ENCODE measurements at regions not wholly inside any gene's neighbourhood (a gene's known extent, or its start where the extent isn't known, plus 50 kb on each side); places are given as distances from the start of the nearest gene placed in this dataset.

GRCh38 chr5:51843893-51844292, 460.6 kb downstream of the ISL1 start:
- no peak overlapping the region for H3K27ac ChIP-seq (ENCODE audit: low read depth in 2 of 2, low read length in 2 of 2)
- H3K27me3 ChIP-seq (ENCODE audit: control insufficient read depth, insufficient read depth, low read length): no peaks in the 10 kb centered on the region
- no peaks in the 10 kb centered on the region for H3K36me3 ChIP-seq (ENCODE audit: control insufficient read depth in 2 of 3, insufficient read depth in 3 of 3, low read length in 3 of 3)
- H3K4me3 ChIP-seq (ENCODE audit: low read length in 3 of 3): no peak overlapping the region
- no peaks in the 10 kb centered on the region for H3K4me1 ChIP-seq (ENCODE audit: control insufficient read depth in 2 of 3, insufficient read depth in 2 of 3, low read depth in 1 of 3, low read length in 3 of 3)
- DNase-seq (no peak), FAIRE-seq (no peak)
- H3K9me3 ChIP-seq (ENCODE audit: control insufficient read depth in 2 of 3, insufficient read depth in 1 of 3, low read length in 3 of 3): no peaks in the 10 kb centered on the region
- intact Hi-C loops (cut with DNase I): no loop called here
- no peak overlapping the region for H3K9ac ChIP-seq (ENCODE audit: low read length in 3 of 3)
- TF ChIP-seq, protein P1, sequence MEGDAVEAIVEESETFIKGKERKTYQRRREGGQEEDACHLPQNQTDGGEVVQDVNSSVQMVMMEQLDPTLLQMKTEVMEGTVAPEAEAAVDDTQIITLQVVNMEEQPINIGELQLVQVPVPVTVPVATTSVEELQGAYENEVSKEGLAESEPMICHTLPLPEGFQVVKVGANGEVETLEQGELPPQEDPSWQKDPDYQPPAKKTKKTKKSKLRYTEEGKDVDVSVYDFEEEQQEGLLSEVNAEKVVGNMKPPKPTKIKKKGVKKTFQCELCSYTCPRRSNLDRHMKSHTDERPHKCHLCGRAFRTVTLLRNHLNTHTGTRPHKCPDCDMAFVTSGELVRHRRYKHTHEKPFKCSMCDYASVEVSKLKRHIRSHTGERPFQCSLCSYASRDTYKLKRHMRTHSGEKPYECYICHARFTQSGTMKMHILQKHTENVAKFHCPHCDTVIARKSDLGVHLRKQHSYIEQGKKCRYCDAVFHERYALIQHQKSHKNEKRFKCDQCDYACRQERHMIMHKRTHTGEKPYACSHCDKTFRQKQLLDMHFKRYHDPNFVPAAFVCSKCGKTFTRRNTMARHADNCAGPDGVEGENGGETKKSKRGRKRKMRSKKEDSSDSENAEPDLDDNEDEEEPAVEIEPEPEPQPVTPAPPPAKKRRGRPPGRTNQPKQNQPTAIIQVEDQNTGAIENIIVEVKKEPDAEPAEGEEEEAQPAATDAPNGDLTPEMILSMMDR (IDR thresholded peaks at IDR 0.05; ENCODE audit: borderline replicate concordance, extremely low read depth, insufficient read depth): no peak

DNA sequence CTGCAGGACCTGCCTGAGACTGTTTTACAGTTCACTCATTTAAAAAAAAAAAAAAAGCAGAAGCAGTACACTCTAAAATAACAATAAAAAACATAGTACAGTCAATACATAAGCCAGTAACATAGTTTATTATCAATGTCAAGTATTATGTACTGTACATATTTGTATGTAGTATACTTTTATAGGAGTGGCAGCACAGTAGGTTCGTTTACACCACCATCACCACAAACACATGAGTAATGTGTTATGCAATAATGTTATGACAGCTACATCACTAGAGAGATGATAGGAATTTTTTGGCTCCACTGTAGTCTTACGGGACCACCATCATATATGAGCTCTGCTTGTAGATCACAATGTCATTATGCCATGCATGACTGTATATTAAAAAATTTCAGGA, 462.8 kb downstream of the ISL1 start:
- TF ChIP-seq, protein P1 (IDR thresholded peaks at IDR 0.05; ENCODE audit: borderline replicate concordance, extremely low read depth, insufficient read depth): no peak
- Histone ChIP-seq H3K4me3 (ENCODE audit: low read length in 3 of 3) (no peak overlapping the region), H3K9me3 (ENCODE audit: control insufficient read depth in 2 of 3, insufficient read depth in 1 of 3, low read length in 3 of 3) (no peaks in the 10 kb centered on the region), H3K27ac (ENCODE audit: low read depth in 2 of 2, low read length in 2 of 2) (no peak overlapping the region), H3K36me3 (ENCODE audit: control insufficient read depth in 2 of 3, insufficient read depth in 3 of 3, low read length in 3 of 3) (no peaks in the 10 kb centered on the region), H3K27me3 (ENCODE audit: control insufficient read depth, insufficient read depth, low read length) (no peaks in the 10 kb centered on the region), H3K4me1 (ENCODE audit: control insufficient read depth in 2 of 3, insufficient read depth in 2 of 3, low read depth in 1 of 3, low read length in 3 of 3) (no peaks in the 10 kb centered on the region), H3K9ac (ENCODE audit: low read length in 3 of 3) (no peak overlapping the region)
- FAIRE-seq (no peak), DNase-seq (no peak)
- intact Hi-C loops (cut with DNase I): no loop called here

GRCh38 chr5:51859624-51860023, 476.4 kb downstream of the ISL1 start:
- Histone ChIP-seq H3K4me3 (ENCODE audit: low read length in 3 of 3) (no peak overlapping the region), H3K4me1 (ENCODE audit: control insufficient read depth in 2 of 3, insufficient read depth in 2 of 3, low read depth in 1 of 3, low read length in 3 of 3) (no peaks in the 10 kb centered on the region), H3K36me3 (ENCODE audit: control insufficient read depth in 2 of 3, insufficient read depth in 3 of 3, low read length in 3 of 3) (no peaks in the 10 kb centered on the region), H3K27me3 (ENCODE audit: control insufficient read depth, insufficient read depth, low read length) (no peaks in the 10 kb centered on the region), H3K9ac (ENCODE audit: low read length in 3 of 3) (no peak overlapping the region), H3K9me3 (ENCODE audit: control insufficient read depth in 2 of 3, insufficient read depth in 1 of 3, low read length in 3 of 3) (no peaks in the 10 kb centered on the region), H3K27ac (ENCODE audit: low read depth in 2 of 2, low read length in 2 of 2) (no peak overlapping the region)
- intact Hi-C loops (cut with DNase I): no loop called here
- TF ChIP-seq, protein P1 (IDR thresholded peaks at IDR 0.05; ENCODE audit: borderline replicate concordance, extremely low read depth, insufficient read depth): no peak
- DNase-seq (no peak), FAIRE-seq (no peak)

GRCh38 chr5:51860532-51861018, 477.3 kb downstream of the ISL1 start:
- DNase-seq: no peak
- no peak overlapping the region for H3K9ac ChIP-seq (ENCODE audit: low read length in 3 of 3)
- no peaks in the 10 kb centered on the region for H3K27me3 ChIP-seq (ENCODE audit: control insufficient read depth, insufficient read depth, low read length)
- H3K9me3 ChIP-seq (ENCODE audit: control insufficient read depth in 2 of 3, insufficient read depth in 1 of 3, low read length in 3 of 3): no peaks in the 10 kb centered on the region
- no peak for FAIRE-seq
- H3K4me1 ChIP-seq (ENCODE audit: control insufficient read depth in 2 of 3, insufficient read depth in 2 of 3, low read depth in 1 of 3, low read length in 3 of 3): no peaks in the 10 kb centered on the region
- H3K27ac ChIP-seq (ENCODE audit: low read depth in 2 of 2, low read length in 2 of 2): no peak overlapping the region
- TF ChIP-seq, protein P1 (IDR thresholded peaks at IDR 0.05; ENCODE audit: borderline replicate concordance, extremely low read depth, insufficient read depth): no peak
- no peaks in the 10 kb centered on the region for H3K36me3 ChIP-seq (ENCODE audit: control insufficient read depth in 2 of 3, insufficient read depth in 3 of 3, low read length in 3 of 3)
- H3K4me3 ChIP-seq (ENCODE audit: low read length in 3 of 3): no peak overlapping the region
- intact Hi-C loops (cut with DNase I): no loop called here
